IPS-NIHi7 (cell line): ENCODE measurements at regions not wholly inside any gene's neighbourhood (a gene's known extent, or its start where the extent isn't known, plus 50 kb on each side); places are given as distances from the start of the nearest gene placed in this dataset.
"Not testable (repeated sequence)": the region's sequence is repeated elsewhere in the genome, so short reads cannot be mapped to it uniquely, and the experiment has no call there.

Experiments used
- DNase-seq: peaks from one replicate; pipeline ENCODE4 v3.0.0; 2012; ENCODE audit warnings: mixed read lengths; ENCODE audit errors: extremely low spot score

- no peak for DNase-seq
Measured at GRCh38 chr11:86167499-86168164, 76.9 kb upstream of the EED start.

- not testable (repeated sequence) for DNase-seq
Measured at GRCh38 chr11:86166287-86166686, 78.3 kb upstream of the EED start.

- DNase-seq: no peak
Measured at GRCh38 chr11:86164106-86164505, 80.4 kb upstream of the EED start.

- DNase-seq: not testable (repeated sequence)
Measured at GRCh38 chr11:86163221-86163876, 81.2 kb upstream of the EED start.

GRCh38 chr11:86162239-86162638 lies 82.3 kb upstream of the EED start:
- DNase-seq: no peak

GRCh38 chr11:86161837-86162236 lies 82.7 kb upstream of the EED start:
- DNase-seq: no peak

- no peak for DNase-seq
Measured at GRCh38 chr11:86161336-86161735, 83.2 kb upstream of the EED start.

- DNase-seq: no peak
Measured at GRCh38 chr11:86160541-86161149, 83.9 kb upstream of the EED start.

GRCh38 chr11:86159581-86159891 lies 85.0 kb upstream of the EED start:
- DNase-seq: no peak

- DNase-seq: no peak
Measured at GRCh38 chr11:86158704-86159580, 85.6 kb upstream of the EED start.

GRCh38 chr11:86157797-86158378 lies 86.7 kb upstream of the EED start:
- DNase-seq: no peak

- DNase-seq: no peak
Measured at GRCh38 chr11:86156397-86156955, 87.6 kb upstream of the PICALM start.

GRCh38 chr11:86155200-86155844 lies 86.4 kb upstream of the PICALM start:
- DNase-seq: no peak

GRCh38 chr11:86153439-86153838 lies 84.6 kb upstream of the PICALM start:
- DNase-seq: no peak

GRCh38 chr11:86152901-86153300 lies 84.0 kb upstream of the PICALM start:
- no peak for DNase-seq

- no peak for DNase-seq
Measured at GRCh38 chr11:86152006-86152862, 83.3 kb upstream of the PICALM start.

GRCh38 chr11:86151174-86152005 lies 82.5 kb upstream of the PICALM start:
- no peak for DNase-seq

- no peak for DNase-seq
Measured at GRCh38 chr11:86150847-86151173, 81.9 kb upstream of the PICALM start.

GRCh38 chr11:86149792-86150191 lies 80.9 kb upstream of the PICALM start:
- DNase-seq: no peak
